Left lobe of liver (tissue), 2 donors: ENCODE measurements at regions not wholly inside any gene's neighbourhood (a gene's known extent, or its start where the extent isn't known, plus 50 kb on each side); places are given as distances from the start of the nearest gene placed in this dataset.
"Not testable (repeated sequence)": the region's sequence is repeated elsewhere in the genome, so short reads cannot be mapped to it uniquely, and the experiment has no call there.

ENCODE experiments used
- ATAC-seq: fragments of 200-7000 bp; cut with Tn5 transposase; one replicate; pipeline ENCODE4 v1.9.1; 2020; ENCODE audit warnings: mild to moderate bottlenecking, moderate library complexity
- DNase-seq: peaks from one replicate; pipeline ENCODE4 v3.0.0-alpha.2; 2020; ENCODE audit warnings: low spot score
- donor health status: DM: no; HTN: no; CAD: no; lungs with moderate emphysema.
- donor health status: DM: no; HTN: yes; CAD: no.

GRCh38 chr6:27549241-27549598 is 76.3 kb upstream of the ZNF184 start:
- ATAC-seq, DNase-seq: not testable (repeated sequence)

GRCh38 chr6:27547157-27548075 is 74.5 kb upstream of the ZNF184 start:
- ATAC-seq (no peak), DNase-seq (no peak)

- no peak for ATAC-seq
- no peak for DNase-seq
These were observed 73.6 kb upstream of the ZNF184 start for GRCh38 chr6:27546522-27546921.

GRCh38 chr6:27545271-27546046 is 72.6 kb upstream of the ZNF184 start:
- DNase-seq (no peak), ATAC-seq (no peak)

- DNase-seq (no peak), ATAC-seq (no peak)
These were observed 71.8 kb upstream of the ZNF184 start for GRCh38 chr6:27544612-27545260.

GRCh38 chr6:27544135-27544534 is 71.2 kb upstream of the ZNF184 start:
- not testable (repeated sequence) for ATAC-seq, DNase-seq

- ATAC-seq, result no peak
- DNase-seq, result no peak
These were observed 69.6 kb upstream of the ZNF184 start for GRCh38 chr6:27542485-27542884.

- DNase-seq, result no peak
- no peak for ATAC-seq
These were observed 69.0 kb upstream of the ZNF184 start for GRCh38 chr6:27541933-27542297.

GRCh38 chr6:27541212-27541932 is 68.5 kb upstream of the ZNF184 start:
- ATAC-seq, result no peak
- DNase-seq, result no peak

- DNase-seq, result no peak
- no peak for ATAC-seq
These were observed 66.6 kb upstream of the ZNF184 start for GRCh38 chr6:27539551-27539950.

GRCh38 chr6:27532820-27533538 is 60.1 kb upstream of the ZNF184 start:
- DNase-seq, result no peak
- ATAC-seq, result no peak

GRCh38 chr6:27531772-27532459 is 59.0 kb upstream of the ZNF184 start:
- DNase-seq, result no peak
- ATAC-seq, result no peak

GRCh38 chr6:27529796-27530195 is 56.9 kb upstream of the ZNF184 start:
- not testable (repeated sequence) for DNase-seq, ATAC-seq

GRCh38 chr6:27528714-27529113 is 55.8 kb upstream of the ZNF184 start:
- DNase-seq (no peak), ATAC-seq (no peak)
